ENCODE measurements at regions not wholly inside any gene's neighbourhood (a gene's known extent, or its start where the extent isn't known, plus 50 kb on each side); places are given as distances from the start of the nearest gene placed in this dataset.

DNA sequence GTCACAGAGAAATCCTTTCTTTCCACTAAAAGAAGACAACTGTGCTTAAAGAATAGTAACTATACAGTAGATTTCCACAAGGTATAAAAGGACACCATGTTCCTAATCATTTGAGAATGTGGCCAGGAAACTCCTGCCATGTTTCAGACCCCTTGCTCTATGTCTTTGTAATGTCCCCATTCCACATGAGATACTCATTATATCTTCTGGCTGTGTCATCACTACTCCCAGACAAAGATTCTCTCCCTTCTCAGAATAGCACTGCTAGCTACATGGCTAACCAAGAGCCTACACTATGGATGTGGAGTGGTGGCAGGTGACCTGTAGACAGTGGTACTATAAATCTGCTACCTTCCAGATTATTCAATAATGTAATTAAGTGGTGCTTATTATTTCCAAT lies 218.1 kb upstream of the MCHR2 start:
- Histone ChIP-seq H2AFZ (ENCODE audit: low read depth) (no peak overlapping the region), H3K4me1 (ENCODE audit: low read depth, poor library complexity, severe bottlenecking) (no peaks in the 10 kb centered on the region), H4K20me1 (ENCODE audit: insufficient read depth) (no peaks in the 10 kb centered on the region), H3K36me3 (ENCODE audit: insufficient read depth) (no peaks in the 10 kb centered on the region), H3K79me2 (ENCODE audit: insufficient read depth, low read depth) (no peaks in the 10 kb centered on the region), H3K4me3 (IDR thresholded peaks at IDR 0.05; ENCODE audit: insufficient read depth, low read depth, low read length) (no peak overlapping the region), H3K27me3 (ENCODE audit: insufficient read depth, low read depth) (no peaks in the 10 kb centered on the region), H3K27ac (no peak overlapping the region), H3K9ac (no peak overlapping the region), H3K4me2 (no peak overlapping the region)
- TF ChIP-seq, protein P1, sequence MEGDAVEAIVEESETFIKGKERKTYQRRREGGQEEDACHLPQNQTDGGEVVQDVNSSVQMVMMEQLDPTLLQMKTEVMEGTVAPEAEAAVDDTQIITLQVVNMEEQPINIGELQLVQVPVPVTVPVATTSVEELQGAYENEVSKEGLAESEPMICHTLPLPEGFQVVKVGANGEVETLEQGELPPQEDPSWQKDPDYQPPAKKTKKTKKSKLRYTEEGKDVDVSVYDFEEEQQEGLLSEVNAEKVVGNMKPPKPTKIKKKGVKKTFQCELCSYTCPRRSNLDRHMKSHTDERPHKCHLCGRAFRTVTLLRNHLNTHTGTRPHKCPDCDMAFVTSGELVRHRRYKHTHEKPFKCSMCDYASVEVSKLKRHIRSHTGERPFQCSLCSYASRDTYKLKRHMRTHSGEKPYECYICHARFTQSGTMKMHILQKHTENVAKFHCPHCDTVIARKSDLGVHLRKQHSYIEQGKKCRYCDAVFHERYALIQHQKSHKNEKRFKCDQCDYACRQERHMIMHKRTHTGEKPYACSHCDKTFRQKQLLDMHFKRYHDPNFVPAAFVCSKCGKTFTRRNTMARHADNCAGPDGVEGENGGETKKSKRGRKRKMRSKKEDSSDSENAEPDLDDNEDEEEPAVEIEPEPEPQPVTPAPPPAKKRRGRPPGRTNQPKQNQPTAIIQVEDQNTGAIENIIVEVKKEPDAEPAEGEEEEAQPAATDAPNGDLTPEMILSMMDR (conservative IDR thresholded peaks at IDR 0.05; ENCODE audit: low read depth, low read length), result no peak

DNA sequence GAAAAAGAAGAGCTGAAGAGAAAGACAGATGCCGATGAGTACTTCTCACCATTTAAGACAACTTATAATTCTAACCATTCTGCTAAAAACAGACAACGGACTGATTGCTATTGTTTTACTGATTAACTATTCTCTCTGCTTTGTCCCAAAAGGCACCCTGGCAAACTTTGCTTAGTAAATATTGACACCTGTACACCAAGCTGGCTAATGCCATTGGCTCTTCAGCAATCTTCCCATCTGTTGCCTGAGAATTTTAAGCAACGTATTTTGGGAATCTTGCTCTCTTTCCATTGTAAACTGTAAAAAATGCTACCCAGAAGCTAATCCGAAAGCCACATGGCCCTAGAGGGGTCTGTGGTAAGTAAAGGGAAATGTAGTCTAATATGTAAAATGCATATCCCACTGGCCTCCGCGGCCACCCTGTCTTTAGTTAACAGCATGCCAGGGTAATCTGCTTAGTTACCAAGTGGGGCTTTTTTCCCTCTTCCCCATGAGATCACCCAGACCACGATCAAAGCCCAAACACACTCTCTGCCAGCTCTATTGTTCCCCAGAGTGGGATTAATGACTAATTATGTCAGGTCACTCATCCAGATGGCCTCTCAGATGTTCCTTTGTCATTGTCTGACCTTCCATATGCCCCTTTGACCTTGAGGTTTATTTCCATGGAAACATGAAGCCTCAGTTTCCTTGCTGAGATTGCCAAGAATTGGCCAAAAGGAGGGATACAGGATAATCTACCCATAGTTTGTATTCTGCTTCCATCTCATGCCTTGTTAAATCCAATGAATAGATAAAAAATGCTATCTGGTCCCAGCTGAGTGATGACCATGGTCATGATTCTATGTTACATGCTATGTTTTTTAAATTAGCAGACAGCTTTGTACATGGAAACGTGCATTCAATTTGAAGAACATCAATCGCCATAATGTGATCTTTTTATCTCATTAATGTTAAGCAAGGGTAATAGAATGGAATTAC lies 216.4 kb upstream of the MCHR2 start:
- Histone ChIP-seq H3K79me2 (ENCODE audit: insufficient read depth, low read depth) (no peaks in the 10 kb centered on the region), H2AFZ (ENCODE audit: low read depth) (no peak overlapping the region), H3K4me1 (ENCODE audit: low read depth, poor library complexity, severe bottlenecking) (no peaks in the 10 kb centered on the region), H3K4me2 (no peak overlapping the region), H3K27me3 (ENCODE audit: insufficient read depth, low read depth) (no peaks in the 10 kb centered on the region), H3K9ac (no peak overlapping the region), H3K4me3 (IDR thresholded peaks at IDR 0.05; ENCODE audit: insufficient read depth, low read depth, low read length) (no peak overlapping the region), H4K20me1 (ENCODE audit: insufficient read depth) (no peaks in the 10 kb centered on the region), H3K27ac (no peak overlapping the region), H3K36me3 (ENCODE audit: insufficient read depth) (no peaks in the 10 kb centered on the region)
- TF ChIP-seq, protein P1 (conservative IDR thresholded peaks at IDR 0.05; ENCODE audit: low read depth, low read length), result no peak

DNA sequence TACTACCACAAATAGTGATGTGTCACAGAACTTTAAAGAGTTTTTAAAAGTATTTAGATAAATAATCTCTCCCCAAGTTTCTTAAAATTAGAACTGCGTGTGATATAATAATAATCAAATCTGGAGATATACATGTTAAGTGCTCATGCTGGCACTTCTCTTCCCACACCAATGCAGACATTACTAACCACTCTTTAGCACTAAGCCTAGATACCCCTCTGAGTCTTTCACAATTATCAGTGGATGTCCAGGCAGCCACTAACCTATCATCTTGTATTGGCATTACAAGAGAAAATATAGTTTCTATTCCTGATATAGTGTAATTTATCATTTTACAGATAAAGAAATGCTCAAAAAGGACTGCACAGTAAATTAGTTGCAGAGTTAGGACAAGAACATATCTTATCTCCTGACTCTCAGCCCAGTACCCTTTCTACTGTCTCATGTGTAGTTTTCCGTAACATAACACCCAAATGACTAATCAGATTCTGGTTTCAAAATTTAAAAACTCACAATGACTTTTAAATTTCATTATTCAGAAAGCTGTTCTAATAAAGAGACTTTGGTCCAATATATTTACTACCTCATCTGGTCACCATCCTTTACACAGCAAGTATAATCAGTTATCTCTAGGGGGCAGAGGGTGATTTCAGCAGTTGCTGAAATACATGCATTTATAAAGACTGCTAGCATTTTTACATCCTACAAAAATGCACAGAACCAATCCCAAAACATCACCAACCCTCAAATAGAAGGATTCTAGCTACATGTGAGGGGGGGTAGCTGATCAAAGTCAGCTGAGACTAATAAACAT lies 215.5 kb upstream of the MCHR2 start:
- no peak overlapping the region for H3K27ac ChIP-seq
- H4K20me1 ChIP-seq (ENCODE audit: insufficient read depth), result no peaks in the 10 kb centered on the region
- no peaks in the 10 kb centered on the region for H3K36me3 ChIP-seq (ENCODE audit: insufficient read depth)
- no peaks in the 10 kb centered on the region for H3K4me1 ChIP-seq (ENCODE audit: low read depth, poor library complexity, severe bottlenecking)
- H3K4me2 ChIP-seq, result no peak overlapping the region
- no peak overlapping the region for H3K4me3 ChIP-seq (IDR thresholded peaks at IDR 0.05; ENCODE audit: insufficient read depth, low read depth, low read length)
- H3K9ac ChIP-seq, result no peak overlapping the region
- TF ChIP-seq, protein P1 (conservative IDR thresholded peaks at IDR 0.05; ENCODE audit: low read depth, low read length), result no peak
- no peak overlapping the region for H2AFZ ChIP-seq (ENCODE audit: low read depth)
- H3K79me2 ChIP-seq (ENCODE audit: insufficient read depth, low read depth), result no peaks in the 10 kb centered on the region
- H3K27me3 ChIP-seq (ENCODE audit: insufficient read depth, low read depth), result no peaks in the 10 kb centered on the region

DNA sequence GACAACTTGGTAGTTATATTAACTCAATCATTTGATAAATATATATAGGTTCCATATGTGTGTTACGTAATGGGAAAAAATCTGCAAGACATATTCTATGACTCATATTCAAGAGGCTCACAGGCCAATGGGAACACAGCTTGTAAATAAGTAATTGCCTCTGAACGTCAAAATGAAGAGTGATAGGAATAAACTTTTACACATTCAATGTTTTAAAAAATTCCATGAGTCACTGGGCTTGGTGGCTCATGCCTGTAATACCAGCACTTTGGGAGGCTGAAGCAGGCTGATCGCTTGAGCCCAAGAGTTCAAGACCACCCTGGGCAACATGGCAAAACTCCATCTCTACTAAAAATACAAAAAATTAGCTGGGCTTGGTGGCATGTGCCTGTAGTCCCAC lies 209.4 kb upstream of the MCHR2 start:
- Histone ChIP-seq H3K9ac (no peak overlapping the region), H3K27me3 (ENCODE audit: insufficient read depth, low read depth) (no peaks in the 10 kb centered on the region), H4K20me1 (ENCODE audit: insufficient read depth) (no peaks in the 10 kb centered on the region), H3K27ac (no peak overlapping the region), H2AFZ (ENCODE audit: low read depth) (no peak overlapping the region), H3K4me3 (IDR thresholded peaks at IDR 0.05; ENCODE audit: insufficient read depth, low read depth, low read length) (no peak overlapping the region), H3K36me3 (ENCODE audit: insufficient read depth) (no peaks in the 10 kb centered on the region), H3K4me2 (no peak overlapping the region), H3K4me1 (ENCODE audit: low read depth, poor library complexity, severe bottlenecking) (no peaks in the 10 kb centered on the region), H3K79me2 (ENCODE audit: insufficient read depth, low read depth) (no peaks in the 10 kb centered on the region)
- TF ChIP-seq, protein P1 (conservative IDR thresholded peaks at IDR 0.05; ENCODE audit: low read depth, low read length), result no peak

Measured in KMS-11 (cell line).